IPS-15b (cell line): ENCODE measurements at regions not wholly inside any gene's neighbourhood (a gene's known extent, or its start where the extent isn't known, plus 50 kb on each side); places are given as distances from the start of the nearest gene placed in this dataset.

ENCODE experiments used
- H3K27me3 ChIP-seq: one replicate; pipeline ENCODE4 v1.6.1; 2013; ENCODE audit warnings: low read length; ENCODE audit not compliant: control insufficient read depth, insufficient read depth
- H3K36me3 ChIP-seq: one replicate; pipeline ENCODE4 v1.6.1; 2013; ENCODE audit warnings: low read length; ENCODE audit not compliant: control insufficient read depth, insufficient read depth
- H3K4me1 ChIP-seq: one replicate; pipeline ENCODE4 v1.6.1; 2013; ENCODE audit warnings: mild to moderate bottlenecking, low read length; ENCODE audit not compliant: control insufficient read depth, insufficient read depth
- H3K4me3 ChIP-seq: one replicate; pipeline ENCODE4 v1.5.1; 2013; ENCODE audit warnings: low read depth, low read length
- H3K9ac ChIP-seq: one replicate; pipeline ENCODE4 v1.6.1; 2013; ENCODE audit warnings: low read depth, mild to moderate bottlenecking, low read length
- H3K9me3 ChIP-seq: one replicate; pipeline ENCODE4 v1.6.1; 2013; ENCODE audit warnings: mild to moderate bottlenecking, low read length; ENCODE audit not compliant: control insufficient read depth, insufficient read depth

GRCh38 chr1:112769611-112770010 is 54.5 kb upstream of the PPM1J start:
- Histone ChIP-seq H3K36me3 (no peaks in the 10 kb centered on the region), H3K9ac (no peak overlapping the region), H3K4me3 (no peak overlapping the region), H3K9me3 (peaks cover 4% of the 10 kb centered on the region), H3K27me3 (no peaks in the 10 kb centered on the region), H3K4me1 (peaks cover 8% of the 10 kb centered on the region)

GRCh38 chr1:112767646-112768045 is 52.5 kb upstream of the PPM1J start:
- peaks cover 1% of the 10 kb centered on the region for H3K9me3 ChIP-seq
- no peaks in the 10 kb centered on the region for H3K36me3 ChIP-seq
- H3K4me1 ChIP-seq: peaks cover 11% of the 10 kb centered on the region
- H3K4me3 ChIP-seq: no peak overlapping the region
- H3K27me3 ChIP-seq: no peaks in the 10 kb centered on the region
- H3K9ac ChIP-seq: no peak overlapping the region
